SKM-1 (cell line): ENCODE measurements at regions not wholly inside any gene's neighbourhood (a gene's known extent, or its start where the extent isn't known, plus 50 kb on each side); places are given as distances from the start of the nearest gene placed in this dataset.
"Not testable (repeated sequence)": the region's sequence is repeated elsewhere in the genome, so short reads cannot be mapped to it uniquely, and the experiment has no call there.

ENCODE experiments used
- DNase-seq: peaks from one replicate; lab custom pipeline; 2025; ENCODE audit not compliant: unreplicated experiment; lab: John Stamatoyannopoulos, UW

- no peak for DNase-seq
Observed at GRCh38 chr4:31692399-31692940, 972.3 kb downstream of the PCDH7 start.

- no peak for DNase-seq
Observed at GRCh38 chr4:31701256-31701655, 981.1 kb downstream of the PCDH7 start.

- no peak for DNase-seq
Observed at GRCh38 chr4:31702326-31702725, 982.2 kb downstream of the PCDH7 start.

GRCh38 chr4:31714238-31714637, 994.1 kb downstream of the PCDH7 start:
- DNase-seq = no peak

DNA sequence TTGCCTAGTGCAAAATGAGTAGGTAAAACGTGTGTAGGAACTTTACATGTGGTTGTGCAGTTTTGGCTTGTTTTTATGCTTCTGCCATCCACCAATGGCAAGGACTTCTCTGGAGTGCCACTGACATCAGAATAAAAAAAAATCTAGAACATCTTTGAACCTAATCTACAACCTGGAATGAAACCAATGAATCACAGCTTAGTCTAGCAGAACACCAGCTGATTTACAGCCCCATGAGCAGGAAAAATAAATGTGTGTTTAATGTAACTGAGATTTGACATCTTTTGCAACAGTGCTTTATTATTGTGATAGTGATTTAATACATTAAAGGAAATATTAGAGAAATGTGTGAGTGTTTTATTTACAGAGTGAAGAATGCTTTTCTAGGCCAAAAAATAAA, 995.1 kb downstream of the PCDH7 start:
- no peak for DNase-seq

GRCh38 chr4:31727030-31727429, 1006.9 kb downstream of the PCDH7 start:
- no peak for DNase-seq

- no peak for DNase-seq
Observed at GRCh38 chr4:31735004-31735403, 1014.8 kb downstream of the PCDH7 start.

DNA sequence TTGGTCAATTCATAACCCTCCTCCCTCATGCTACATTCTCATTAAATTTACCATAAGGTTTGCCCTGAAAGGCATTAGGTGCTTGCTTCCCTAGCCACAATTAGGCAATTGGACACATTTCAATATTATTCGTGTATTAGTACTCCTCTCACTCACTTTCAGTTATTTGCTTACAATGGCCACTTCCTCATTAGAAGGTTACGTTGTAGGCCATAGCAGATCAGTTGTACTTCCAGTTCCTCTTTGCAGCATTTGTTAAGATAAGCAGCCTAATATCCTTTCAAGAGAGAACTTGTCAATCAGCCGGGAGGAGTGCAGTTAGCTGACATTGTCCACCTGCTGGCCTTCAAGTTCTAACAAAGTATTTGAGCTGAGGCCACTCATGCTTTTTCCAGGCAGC, 1017.2 kb downstream of the PCDH7 start:
- peak; percentile 70 for DNase-seq

GRCh38 chr4:31741326-31741725, 1021.2 kb downstream of the PCDH7 start:
- no peak for DNase-seq

GRCh38 chr4:31748382-31748781, 1028.2 kb downstream of the PCDH7 start:
- DNase-seq = no peak

DNA sequence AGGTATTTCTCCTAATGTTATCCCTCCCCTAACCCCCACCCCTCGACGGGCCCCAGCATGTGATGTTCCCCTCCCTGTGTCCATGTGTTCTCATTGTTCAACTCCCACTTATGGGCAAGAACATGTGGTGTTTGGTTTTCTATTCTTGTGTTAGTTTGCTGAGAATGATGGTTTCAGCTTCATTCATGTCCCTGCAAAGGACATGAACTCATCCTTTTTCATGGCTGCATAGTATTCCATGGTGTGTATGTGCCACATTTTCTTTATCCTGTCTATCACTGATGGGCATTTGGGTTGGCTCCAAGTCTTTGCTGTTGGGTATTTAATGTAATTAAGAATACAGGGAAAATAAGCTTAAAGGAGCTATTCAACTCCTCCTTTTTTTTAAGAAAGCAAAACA, 1030.4 kb downstream of the PCDH7 start:
- not testable (repeated sequence) for DNase-seq

DNA sequence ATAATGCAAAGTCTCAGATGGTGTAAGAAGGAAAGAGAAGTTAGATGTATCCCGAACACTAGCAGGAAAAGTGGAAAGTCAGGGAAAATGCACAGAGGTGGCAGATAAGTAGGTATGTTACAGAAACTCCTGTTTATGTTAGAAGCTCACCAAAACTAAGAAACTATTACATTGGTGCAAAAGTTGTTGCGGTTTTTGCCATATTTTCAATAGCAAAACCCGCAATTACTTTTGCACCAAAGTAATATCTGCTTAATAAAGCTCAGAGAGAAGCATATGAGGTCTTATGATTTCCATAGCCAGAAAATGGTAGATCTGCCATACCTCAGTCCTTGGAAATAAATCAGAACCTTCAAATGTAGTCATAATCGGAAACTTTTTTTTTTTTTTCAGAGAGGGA, 1035.6 kb downstream of the PCDH7 start:
- no peak for DNase-seq

GRCh38 chr4:31768756-31769155, 1048.6 kb downstream of the PCDH7 start:
- no peak for DNase-seq

DNA sequence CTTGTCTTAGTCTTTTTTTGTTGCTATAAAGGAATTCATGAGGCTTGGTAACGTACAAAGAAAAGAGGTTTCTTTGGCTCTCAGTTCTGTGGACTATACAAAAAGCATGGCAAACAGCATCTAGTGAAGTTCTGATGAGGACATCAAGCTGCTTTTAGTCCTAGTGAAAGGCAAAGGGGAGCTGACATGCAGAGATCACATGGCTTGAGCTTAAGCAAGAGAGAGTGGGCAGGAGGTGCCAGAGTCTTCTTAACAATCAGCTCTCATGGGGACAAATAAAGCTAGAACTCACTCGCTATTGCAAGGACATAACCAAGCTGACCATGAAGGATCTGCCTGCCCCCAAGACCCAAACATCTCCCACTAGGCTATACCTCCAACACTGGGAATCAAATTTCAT, 1063.1 kb downstream of the PCDH7 start:
- DNase-seq = no peak

DNA sequence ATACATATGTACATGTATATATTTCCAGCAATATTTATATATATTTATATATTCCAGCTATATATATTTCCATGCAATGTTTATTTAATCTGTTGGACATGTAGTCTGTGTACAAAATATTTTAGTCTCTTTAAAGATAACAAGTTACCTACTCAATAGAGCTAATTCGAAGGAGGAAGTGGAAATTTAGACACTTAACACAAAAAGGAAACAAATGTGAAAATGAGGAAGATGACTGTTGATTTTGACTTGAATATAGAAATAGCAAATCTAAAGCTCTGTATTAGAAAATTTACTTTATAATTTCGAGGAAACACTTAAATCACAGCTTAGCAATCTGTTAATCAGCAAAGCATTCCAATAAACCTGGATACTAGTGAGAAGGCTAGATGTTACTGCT, 1064.4 kb downstream of the PCDH7 start:
- no peak for DNase-seq

- no peak for DNase-seq
Observed at GRCh38 chr4:31787701-31788100, 1067.5 kb downstream of the PCDH7 start.

DNA sequence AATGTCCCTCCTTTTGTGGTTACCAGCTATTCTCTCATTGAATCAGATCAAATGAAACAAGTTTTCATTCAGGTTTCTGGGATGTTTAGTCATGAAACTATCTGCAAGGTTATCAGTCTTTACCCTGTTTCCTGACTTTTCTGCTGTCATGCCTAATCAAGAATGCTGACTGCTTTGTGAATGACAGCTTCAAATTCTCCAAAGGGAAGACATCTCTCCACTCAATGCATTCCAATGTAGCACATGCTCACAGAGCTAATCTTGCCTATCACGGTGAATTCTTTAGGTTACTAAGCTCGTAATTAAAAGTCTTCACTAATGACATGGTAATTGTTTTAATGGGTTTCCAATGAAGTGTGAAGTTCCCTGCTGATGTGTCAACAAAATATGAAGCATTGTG, 1068.5 kb downstream of the PCDH7 start:
- no peak for DNase-seq

DNA sequence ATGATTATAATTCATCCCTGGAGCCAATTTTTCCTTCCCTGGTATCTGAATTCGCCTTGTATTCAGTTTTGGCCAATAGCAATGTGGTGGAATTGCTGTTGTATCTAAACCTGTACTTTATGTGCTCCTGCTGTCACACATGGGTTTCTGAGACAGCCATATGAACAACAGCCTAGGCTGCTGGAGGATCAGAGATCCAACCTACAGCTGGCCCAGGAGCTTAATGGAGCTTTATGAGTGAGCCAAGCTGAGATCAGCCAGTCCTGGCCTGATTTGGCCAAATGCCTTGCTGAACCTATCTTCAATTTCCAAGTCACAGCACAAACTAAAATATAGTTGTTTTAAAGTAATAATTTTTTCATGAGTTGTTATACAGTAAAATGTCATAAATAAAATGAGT, 1071.5 kb downstream of the PCDH7 start:
- no peak for DNase-seq

GRCh38 chr4:31793907-31794306, 1073.7 kb downstream of the PCDH7 start:
- DNase-seq = no peak

DNA sequence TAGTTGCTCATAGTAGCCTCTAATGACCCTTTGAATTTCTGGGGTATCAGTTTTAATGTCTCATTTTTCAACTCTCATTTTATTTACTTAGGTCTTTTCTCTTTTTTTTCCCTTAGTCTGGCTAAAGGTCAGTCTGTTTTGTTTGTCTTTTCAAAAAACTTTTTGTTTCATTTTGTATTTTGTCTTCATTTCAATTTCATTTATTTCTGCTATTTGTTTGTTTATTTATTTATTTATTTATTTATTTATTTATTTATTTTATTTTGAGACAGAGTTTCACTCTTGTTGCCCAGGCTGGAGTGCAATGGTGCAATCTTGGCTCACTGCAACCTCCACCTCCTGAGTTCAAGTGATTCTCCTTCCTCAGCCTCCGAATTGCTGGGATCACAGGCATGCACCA, 1076.9 kb downstream of the PCDH7 start:
- DNase-seq = not testable (repeated sequence)

GRCh38 chr4:31803526-31804195, 1083.5 kb downstream of the PCDH7 start:
- no peak for DNase-seq

- DNase-seq = no peak
Observed at GRCh38 chr4:31807036-31807435, 1086.9 kb downstream of the PCDH7 start.

DNA sequence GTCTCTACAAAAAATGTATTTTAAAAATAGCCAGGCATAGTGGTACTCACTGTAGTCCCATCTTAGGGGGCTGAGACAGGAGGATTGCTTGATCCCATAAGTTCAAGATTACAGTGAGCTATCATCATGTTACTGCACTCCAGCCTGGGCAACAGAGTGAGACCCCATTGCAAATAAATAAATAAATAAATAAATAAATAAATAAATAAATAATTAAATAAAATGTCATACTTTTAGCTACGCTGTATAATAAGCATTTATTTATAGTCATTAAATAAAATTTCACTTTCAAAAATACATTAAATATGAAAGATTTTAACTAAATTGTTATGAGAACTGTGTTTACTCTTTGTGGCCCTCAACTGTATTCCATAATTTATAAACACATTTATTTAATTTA, 1124.2 kb downstream of the PCDH7 start:
- DNase-seq = no peak
